ENCODE measurements at regions not wholly inside any gene's neighbourhood (a gene's known extent, or its start where the extent isn't known, plus 50 kb on each side); places are given as distances from the start of the nearest gene placed in this dataset.

GRCh38 chr7:45367026-45367425 is 207.1 kb upstream of the ADCY1 start:
- TF ChIP-seq CTCF (IDR thresholded peaks at IDR 0.05; ENCODE audit: low read depth, low read length), result no peak
- DNase-seq (ENCODE audit: low read depth, low spot score), result no peak
- H3K4me3 ChIP-seq (ENCODE audit: low read depth, low read length), result no peak overlapping the region
- in situ Hi-C loops (cut with HindIII; ENCODE audit: low sequenced_read_pairs), result no loop called here

DNA sequence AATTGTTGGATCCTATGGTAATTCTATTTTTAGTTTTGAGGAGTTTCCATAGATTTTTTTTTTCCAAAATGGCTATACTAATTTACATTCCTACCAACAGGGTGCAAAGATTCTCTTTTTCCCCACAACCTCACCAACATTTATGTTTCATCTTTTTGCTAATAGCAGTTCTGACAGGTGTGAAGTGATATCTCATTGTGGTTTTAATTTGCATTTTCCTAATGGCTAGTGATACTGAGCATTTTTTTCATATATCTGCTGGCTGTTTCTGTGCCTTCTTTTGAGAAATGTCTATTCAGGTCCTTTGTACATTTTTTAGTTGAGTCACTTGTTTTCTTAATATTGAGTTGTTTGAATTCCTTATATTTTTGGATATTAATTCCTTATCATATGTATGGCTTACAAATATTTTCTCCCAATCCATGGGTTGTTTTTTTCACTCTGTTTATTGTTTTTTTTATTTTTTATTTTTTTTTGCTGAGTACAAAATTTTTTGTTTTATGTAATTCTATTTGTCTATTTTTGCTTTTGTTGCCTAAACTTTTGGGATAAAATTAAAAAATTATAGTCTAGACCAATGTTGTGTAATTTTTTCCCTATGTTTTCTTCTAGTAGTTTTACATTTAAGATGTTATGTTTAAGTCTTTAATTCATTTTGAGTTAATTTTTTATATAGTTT is 205.9 kb upstream of the ADCY1 start:
- no peak for DNase-seq (ENCODE audit: low read depth, low spot score)
- in situ Hi-C loops (cut with HindIII; ENCODE audit: low sequenced_read_pairs), result no loop called here
- H3K4me3 ChIP-seq (ENCODE audit: low read depth, low read length), result no peak overlapping the region
- TF ChIP-seq CTCF (IDR thresholded peaks at IDR 0.05; ENCODE audit: low read depth, low read length), result no peak

DNA sequence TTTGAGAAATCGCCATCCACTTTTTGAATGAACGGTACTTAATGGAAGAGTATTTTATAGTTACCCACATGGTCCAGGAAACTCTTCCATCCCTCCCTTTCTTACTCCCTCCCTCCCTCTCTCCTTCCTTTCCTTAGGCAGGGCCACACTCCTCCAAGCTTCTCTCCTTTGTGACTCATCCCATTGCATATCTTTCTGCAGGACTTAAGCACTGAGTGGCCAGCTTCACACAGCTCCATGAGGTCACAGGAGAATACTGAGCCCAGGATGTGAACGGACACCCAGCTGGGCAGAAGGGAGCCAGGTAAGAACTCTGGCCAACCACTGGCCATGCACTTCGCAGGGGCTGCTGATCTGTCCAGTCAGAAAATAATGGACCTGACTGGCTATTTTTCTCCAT is 189.7 kb upstream of the ADCY1 start:
- no peak for TF ChIP-seq CTCF (IDR thresholded peaks at IDR 0.05; ENCODE audit: low read depth, low read length)
- DNase-seq (ENCODE audit: low read depth, low spot score), result peak; percentile 23
- H3K4me3 ChIP-seq (ENCODE audit: low read depth, low read length), result no peak overlapping the region
- in situ Hi-C loops (cut with HindIII; ENCODE audit: low sequenced_read_pairs), result no loop called here

- no peak overlapping the region for H3K4me3 ChIP-seq (ENCODE audit: low read depth, low read length)
- DNase-seq (ENCODE audit: low read depth, low spot score), result no peak
- in situ Hi-C loops (cut with HindIII; ENCODE audit: low sequenced_read_pairs), result no loop called here
- no peak for TF ChIP-seq CTCF (IDR thresholded peaks at IDR 0.05; ENCODE audit: low read depth, low read length)
Measured at GRCh38 chr7:45387837-45388236, 186.3 kb upstream of the ADCY1 start.

GRCh38 chr7:45389073-45389872 is 184.9 kb upstream of the ADCY1 start:
- no peak for DNase-seq (ENCODE audit: low read depth, low spot score)
- in situ Hi-C loops (cut with HindIII; ENCODE audit: low sequenced_read_pairs), result no loop called here
- TF ChIP-seq CTCF (IDR thresholded peaks at IDR 0.05; ENCODE audit: low read depth, low read length), result no peak

GRCh38 chr7:45390180-45390579 is 184.0 kb upstream of the ADCY1 start:
- no peak for DNase-seq (ENCODE audit: low read depth, low spot score)
- TF ChIP-seq CTCF (IDR thresholded peaks at IDR 0.05; ENCODE audit: low read depth, low read length), result no peak
- in situ Hi-C loops (cut with HindIII; ENCODE audit: low sequenced_read_pairs), result no loop called here

More at GRCh38 chr7:45389073-45389872, 184.9 kb upstream of the ADCY1 start:
- no peak overlapping the region for H3K4me3 ChIP-seq (ENCODE audit: low read depth, low read length)

More at GRCh38 chr7:45390180-45390579, 184.0 kb upstream of the ADCY1 start:
- H3K4me3 ChIP-seq (ENCODE audit: low read depth, low read length), result no peak overlapping the region

Data from astrocyte of the spinal cord (primary cell).